ENCODE measurements at regions not wholly inside any gene's neighbourhood (a gene's known extent, or its start where the extent isn't known, plus 50 kb on each side); places are given as distances from the start of the nearest gene placed in this dataset.

DNA sequence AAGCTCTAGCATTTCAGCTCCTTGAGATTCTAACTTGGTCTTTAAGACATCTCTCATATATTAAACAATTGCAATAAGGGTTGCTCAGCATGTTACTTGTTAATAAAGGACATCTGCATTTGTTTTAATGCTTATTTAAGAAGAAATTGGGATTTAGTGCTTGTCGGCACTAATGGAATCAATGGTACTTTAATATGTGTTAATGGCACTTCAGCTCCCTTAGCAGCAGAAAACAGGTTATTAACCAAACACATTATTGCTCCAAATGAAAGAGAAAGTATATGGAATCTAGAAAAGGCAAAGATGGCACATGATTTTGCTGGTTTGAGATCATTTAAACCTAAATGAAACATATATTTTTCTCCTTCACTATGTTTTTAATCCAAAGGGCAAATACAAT lies 137.3 kb upstream of the GOLIM4 start:
- DNase-seq (ENCODE audit: low read depth), result no peak

DNA sequence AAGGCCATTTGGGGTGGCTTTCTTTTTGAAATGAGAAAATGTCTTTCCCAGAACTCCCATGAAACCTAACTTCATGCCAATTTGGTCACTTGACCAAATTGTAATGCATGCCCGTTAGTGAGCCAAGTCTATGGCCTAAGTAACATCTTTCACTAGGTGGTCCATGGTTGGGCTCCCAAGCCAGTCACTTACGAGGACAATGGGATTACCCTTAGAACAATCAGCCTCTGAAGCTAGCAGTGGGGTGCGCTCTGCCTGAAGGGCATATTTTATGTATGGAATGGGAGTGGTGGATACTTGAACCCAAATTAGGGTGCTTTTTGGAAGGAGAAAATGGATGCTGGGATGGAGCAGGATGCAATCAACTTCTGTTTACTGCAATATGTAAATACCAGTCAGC lies 127.4 kb upstream of the GOLIM4 start:
- no peak for DNase-seq (ENCODE audit: low read depth)

DNA sequence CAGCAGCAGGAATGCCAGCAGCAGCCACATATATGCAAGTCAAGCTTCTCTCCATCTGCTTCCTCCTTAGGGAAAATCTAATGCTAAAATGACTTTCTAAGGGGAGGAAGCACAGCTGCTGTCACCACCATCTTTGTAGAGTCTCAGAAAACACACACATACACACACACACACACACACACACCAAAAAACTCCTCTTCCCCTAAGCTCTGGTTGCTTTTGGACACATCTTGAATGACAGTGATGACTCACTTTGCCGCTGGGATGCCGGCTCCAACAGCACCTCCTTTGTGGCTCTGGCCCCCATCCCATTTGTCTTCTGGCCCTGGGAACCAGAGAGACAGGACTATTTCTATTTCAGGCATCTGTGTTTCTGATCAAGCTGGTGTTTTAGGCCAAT lies 124.8 kb upstream of the GOLIM4 start:
- DNase-seq (ENCODE audit: low read depth), result no peak

DNA sequence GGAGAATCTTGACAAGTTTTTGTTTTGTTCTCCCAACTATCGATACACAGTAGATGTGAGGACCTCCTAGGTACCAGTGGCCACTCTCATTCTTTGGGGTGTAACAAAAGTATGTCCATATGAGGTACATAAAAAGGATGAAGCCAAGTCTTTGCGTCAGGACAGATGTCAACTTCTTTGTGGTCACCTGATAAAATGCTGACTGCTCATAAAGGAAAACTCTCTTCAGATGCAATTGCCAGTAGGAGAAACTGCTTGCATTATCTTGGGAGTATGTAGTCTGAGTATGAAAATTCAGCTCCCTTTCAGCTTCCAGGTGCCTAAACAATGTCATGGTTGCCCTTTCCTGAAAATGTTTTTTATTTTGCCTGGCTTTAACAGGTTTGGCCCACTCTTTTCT lies 123.8 kb upstream of the GOLIM4 start:
- DNase-seq (ENCODE audit: low read depth), result no peak

DNA sequence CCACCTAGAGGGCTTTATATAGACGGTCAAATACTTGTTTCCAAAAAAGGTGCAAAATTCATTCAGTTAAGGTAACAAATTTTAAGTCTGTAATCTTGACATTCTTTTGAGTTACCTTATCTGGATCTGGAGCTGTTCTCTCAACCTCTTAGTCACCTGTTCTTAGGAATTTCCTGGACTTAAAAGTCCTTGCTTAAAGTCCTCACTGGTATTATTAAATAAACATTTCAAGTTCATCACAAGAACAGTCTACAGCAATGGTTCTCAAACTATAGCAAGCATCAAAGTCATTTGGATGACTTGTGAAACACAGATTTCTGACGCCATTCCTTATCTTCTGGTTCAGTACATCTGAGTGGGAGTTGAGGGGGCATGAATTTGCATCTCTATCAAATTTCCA lies 122.9 kb upstream of the GOLIM4 start:
- no peak for DNase-seq (ENCODE audit: low read depth)

DNA sequence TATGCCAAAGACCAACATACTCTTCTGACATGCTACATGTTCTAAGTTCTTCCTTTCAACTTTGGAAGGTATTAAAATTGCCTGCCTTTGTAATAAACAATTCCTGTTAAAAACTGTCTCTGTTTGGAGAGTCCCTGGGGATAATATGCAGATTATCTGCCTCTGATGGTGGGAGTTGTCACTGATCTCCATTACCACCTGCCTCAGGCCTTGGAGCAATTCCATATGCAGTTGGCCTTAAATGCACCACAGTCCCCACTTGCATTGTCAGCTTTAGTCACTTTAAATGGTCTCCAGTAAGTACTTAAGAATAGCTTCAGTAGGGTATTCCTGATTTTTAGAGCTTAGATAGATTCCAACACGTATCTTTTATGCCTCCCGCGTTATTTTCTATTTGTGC lies 121.1 kb upstream of the GOLIM4 start:
- DNase-seq (ENCODE audit: low read depth), result no peak

DNA sequence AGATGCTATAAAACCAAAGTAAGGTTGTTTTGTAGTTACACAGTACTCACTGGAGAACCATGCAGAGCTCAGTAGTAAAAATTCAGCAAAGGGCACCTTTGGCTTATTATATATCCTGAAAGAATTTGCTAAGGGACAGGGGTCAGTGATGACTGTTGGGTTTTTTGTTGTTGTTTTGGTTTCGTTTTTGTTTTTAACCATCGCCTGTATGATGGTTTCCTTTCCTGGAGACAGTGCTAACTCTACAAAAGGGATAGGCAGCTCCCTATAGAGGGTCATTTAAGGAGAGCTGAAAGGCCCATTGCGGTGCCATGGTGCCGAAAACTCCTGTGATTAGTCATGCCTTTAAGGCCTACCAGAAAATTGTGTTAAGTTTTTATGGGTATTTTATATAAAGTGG lies 118.2 kb upstream of the GOLIM4 start:
- no peak for DNase-seq (ENCODE audit: low read depth)

DNA sequence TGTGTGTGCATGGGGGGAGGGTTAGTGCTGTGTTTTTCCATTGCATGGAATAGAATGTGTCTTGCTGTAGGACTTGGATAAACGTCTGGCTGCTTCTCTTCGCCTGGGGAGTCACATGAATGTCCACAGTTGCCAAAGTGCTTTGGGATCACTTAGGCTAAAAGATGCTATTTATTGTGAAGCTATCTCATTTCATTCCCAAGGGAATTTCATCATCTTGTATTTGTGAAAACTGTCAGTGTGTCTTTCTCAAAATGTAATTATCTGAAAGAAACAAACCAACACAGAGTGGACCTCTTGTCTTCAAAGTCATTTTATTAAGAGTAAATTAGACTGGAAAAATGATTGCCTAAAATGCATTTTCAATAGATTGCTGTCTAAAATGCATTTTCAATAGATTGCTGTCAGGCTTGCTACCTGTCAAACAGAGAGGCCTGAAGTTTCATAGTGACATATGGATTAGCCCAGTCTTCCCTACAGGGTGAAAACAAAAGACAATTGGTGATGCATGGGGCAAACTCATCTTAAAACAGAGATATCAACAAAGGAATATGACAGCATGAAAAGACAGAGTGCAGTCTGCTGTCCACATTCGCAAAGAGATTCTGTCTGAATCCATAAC lies 117.1 kb upstream of the GOLIM4 start:
- no peak for DNase-seq (ENCODE audit: low read depth)

DNA sequence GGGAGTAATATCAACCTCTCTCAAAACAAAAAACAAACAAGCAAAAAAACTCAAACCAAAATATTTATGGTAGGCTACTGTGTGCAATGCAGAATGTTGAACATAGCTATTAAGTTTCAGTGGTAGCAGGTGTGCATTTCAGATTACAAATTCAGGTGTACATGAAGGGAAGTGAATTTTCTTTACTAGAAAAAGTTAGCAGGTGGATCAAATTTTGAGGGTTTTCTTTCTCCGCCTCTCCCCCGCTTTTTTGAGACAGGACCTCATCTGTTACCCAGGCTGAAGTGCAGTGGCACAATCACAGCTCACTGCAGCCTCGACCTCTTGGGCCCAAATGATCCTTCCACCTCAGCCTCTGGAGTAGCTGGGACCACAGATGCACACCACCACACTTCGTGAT lies 109.7 kb upstream of the GOLIM4 start:
- no peak for DNase-seq (ENCODE audit: low read depth)

DNA sequence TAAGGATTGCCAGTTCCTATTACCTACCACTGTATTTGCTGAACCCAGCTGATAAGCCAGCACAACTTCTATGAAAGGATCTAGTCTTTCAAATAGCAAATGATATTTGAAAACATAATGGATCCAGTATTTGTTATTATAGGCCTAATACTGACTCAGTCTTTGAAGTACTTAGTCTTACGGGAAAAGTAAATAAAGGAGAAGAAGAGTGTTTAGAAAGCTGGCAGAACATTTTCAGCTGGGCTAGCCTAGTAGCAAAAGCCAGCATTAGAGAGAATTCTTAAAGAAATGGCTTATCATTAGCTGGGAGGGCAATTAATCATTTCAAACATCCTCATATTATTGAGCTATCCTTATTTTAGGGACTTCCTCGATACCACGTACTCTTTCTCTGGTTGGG lies 101.4 kb upstream of the GOLIM4 start:
- DNase-seq (ENCODE audit: low read depth), result no peak

DNA sequence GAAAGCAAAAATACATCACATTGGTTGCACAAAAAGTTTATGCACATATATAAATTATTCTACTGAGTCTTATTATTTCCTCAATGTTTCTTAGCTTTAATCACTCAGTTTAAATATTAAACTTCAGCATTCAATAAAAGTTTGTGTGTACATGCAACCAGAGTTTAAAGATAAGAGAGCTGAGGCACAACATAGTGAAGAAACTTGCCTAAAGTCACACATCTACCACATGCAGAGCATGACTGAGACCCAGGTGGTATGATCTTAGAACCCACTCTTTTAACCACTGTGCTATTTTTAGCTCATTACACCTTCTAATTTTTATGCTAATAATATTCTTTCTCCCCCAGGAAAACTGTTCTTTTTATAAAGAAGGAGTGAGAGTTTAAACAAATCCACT lies 96.1 kb upstream of the GOLIM4 start:
- no peak for DNase-seq (ENCODE audit: low read depth)

DNA sequence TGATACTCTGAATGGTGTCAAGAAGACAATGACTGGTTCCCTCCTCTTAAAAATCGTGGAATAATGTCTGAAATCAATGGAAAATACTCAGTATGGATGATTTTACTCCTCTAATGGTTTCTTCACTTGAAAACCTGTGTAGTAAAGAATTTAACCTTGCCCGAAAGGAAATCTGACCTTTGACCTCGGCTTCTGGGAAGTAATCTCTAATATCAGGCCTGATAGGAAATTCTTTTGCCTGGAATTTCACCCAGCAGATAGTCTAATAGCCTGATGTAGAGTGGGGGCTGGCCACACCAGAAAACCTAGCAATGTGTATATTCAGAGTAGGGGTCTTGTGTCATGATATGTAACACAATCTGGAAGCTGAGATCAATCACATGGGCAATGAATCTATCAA lies 91.5 kb upstream of the GOLIM4 start:
- no peak for DNase-seq (ENCODE audit: low read depth)

DNA sequence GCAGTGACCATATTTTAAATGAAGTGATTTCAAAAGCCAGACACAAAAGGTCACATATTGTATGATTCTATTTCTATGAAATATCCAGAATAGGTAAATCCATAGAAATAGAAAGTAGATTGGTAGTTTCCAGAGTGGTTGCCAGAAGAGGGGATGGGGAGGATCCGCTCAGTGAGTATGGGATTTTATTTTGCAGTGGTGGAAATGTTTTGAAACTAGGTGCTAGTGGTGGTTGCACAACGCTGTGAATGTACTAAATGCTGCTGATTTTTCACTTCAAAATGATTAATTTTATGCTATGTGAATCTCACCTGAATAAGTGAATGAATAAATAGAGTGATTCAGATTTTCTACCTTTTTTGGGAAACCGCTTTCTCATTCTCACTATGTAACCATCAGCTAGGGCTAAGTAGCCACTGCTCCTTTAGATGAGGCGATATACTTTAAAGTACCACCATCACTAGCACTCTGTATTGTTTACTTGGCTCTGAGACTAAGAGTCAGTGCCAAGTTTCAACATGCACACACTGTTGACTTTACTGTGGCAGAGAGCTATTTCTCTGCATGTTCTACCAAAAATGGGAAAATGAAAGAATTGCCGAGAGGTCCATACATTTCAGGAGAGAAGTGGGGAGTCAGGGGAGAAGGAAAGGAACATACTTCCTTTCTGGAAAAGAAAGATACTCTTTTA lies 90.7 kb upstream of the GOLIM4 start:
- DNase-seq (ENCODE audit: low read depth), result no peak

DNA sequence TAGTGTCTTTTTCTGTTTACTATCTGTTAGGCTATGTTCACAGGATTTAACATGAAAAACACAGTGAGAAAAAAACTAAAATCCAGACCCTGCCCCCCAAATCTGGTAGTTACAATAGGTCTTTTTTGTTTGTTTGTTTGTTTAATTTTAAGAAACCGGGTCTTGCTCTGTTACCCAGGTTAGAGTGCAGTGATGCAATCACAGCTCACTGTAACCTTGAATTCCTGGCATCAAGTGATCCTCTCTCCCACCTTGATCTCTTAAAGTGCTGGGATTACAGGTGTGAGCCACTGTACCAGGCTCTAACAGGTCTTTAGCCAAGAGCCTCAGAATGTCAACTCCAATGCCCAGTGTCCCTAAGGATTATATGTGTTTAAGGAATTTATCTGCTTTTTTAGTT lies 88.0 kb upstream of the GOLIM4 start:
- DNase-seq (ENCODE audit: low read depth), result no peak

DNA sequence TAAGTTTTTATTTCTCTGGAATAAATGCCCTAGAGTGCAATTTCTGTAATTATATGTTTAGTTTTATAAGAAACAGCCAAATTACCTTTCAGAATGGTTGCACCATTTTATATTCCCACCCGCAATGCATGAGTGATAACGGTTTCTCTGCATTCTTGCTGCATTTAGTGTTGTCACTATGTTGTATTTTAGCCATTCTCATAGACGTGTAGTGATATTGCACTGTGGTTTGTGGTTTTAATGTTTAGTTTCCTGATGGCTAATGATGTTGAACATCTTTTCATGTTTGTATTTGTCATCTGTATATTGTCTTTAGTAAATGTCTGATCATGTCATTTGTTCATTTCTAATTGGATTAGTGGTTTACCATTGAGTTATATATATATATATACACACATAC lies 73.0 kb upstream of the GOLIM4 start:
- no peak for DNase-seq (ENCODE audit: low read depth)

DNA sequence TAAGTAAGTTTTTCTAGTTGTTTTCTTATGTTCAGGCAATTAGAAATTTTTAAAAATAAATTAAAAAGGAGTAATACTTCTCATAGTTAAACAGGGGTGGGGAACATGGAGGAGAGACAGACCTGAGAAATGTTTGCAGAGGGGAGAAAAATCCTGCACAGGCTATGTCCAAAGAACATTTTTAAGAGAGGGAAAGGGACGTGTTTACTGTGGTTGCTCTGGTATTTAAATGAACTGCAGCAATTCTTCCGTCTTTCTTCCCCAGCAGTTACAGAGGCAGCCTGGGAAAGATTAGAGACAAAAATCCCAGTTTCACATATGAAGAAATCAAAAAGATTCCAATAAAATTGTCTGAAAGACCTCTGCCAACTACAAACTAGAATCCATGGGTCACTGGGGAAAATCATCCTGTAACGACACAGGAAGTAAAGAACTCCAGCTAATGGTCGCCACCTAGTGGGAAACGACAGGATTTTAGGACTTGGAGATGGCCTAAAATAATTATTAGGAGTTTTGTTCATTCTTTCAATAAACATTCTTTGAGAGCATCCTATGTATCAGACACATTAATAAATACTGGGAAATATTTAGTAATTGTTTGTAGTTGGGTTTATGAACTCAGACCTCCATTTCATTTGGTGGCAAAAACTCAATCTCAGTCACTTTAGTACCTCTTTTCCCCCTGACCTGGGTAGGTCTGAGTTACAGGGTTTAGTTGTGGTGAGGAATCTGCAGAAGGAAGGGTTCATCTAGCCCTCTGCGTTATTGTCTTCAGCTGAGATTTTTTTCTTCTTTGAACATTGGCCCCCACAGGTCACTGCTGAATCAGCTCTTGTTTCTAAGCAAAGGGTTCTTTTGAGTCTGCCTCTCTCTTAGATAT lies 69.9 kb upstream of the GOLIM4 start:
- peak; percentile 21 for DNase-seq (ENCODE audit: low read depth)

DNA sequence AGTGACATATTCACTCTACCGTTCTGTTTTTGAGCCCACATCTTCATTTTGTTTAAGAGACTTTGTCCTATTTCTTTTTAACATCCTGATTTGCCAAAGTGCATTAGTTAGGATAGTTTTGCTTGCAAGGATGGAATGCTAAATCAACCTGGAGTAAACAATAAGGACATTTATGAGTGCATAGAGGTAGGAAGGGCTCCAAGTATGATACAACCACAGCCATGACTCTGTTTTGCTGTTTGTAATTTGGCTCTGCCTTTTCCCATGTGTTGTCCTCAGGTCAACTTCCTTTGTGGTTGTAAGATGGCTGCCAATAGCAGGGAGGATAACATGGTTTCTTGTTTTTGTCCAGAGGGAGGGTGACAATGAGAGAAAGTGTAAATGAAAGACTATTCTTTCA lies 66.4 kb upstream of the GOLIM4 start:
- no peak for DNase-seq (ENCODE audit: low read depth)

DNA sequence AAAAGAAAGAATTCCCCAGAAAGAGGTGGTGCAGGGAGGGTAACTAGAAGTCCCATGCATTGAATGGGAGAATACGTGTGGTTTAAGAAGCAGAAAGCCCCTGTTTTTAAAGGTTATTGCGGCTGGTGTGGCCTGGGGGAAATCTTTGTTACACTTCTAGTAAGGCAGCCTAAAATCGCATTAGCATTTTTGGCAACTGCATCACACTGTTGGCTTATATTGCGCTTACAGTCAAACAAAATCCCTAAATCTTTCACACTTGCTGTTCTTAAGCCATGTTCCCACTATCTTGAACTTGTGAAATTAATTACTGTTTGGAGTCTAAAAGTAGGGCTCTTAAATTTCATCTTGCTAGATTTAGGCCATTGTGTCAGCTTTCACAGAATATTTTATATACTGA lies 66.0 kb upstream of the GOLIM4 start:
- DNase-seq (ENCODE audit: low read depth), result no peak

DNA sequence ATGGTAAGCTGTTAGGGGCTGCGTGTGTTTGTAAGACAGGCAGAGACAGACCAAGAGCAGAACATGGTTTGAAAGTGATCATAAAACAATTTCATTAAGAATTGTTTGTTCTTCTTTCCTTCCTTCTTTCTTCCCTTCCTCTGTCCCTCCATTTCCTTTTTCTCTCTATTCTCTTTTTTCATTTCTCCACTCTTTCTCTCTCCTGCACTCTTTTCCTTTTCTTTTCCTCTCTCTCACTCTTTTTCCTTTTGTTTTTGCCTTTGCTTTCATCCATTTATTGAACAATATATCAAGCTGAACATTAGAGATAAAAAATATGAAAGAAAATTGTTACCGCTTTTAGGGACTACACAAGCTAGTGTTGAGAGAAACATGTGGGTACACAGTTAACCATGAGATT lies 62.2 kb upstream of the GOLIM4 start:
- no peak for DNase-seq (ENCODE audit: low read depth)

DNA sequence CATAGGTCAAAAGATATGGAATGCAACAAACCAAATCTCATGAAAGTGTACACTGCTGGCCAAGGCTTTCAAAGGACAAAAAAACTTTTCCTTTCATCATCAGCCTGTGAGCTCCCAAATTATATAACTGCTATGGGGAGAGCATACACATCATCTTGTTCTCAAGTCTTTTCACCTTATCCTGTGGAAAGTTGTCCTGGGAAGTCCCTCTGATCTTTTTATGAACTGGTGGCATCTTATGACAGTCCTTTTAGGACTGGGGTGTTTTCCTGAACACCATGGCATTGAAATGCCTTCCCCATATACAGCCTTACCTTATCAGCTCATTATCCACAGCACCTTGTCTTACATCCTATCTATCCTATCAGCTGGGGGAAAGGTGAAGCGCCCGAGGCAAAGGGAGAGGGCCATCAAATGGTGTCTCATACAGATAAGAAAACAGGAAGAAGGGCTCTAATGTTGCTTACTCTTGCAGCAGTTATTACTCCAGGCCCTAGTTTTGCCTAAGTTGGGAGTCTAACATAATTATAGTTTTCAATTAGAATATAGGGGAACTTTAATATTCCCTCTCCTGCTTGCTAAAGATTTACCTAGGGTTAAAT lies 61.5 kb upstream of the GOLIM4 start:
- DNase-seq (ENCODE audit: low read depth), result peak; percentile 72

DNA sequence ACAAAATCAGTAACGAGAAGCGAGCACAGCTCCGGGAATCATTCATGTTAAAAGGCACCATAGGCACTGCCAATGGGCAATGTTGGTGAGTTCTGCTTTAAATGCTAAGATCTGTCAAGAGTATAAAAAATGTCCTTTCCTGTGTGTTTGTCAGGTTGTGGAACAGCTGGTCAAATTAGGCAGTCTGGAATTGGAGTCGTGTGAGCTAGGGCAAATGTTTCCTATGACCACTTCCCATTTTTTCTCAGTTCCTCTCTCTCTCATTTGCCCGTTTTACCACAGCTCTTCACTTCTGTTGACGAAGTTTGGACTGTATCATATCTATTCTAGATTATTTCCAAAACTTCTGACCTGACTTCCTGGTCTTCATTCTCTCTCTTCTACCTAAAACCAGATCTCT lies 60.8 kb upstream of the GOLIM4 start:
- DNase-seq (ENCODE audit: low read depth), result no peak

DNA sequence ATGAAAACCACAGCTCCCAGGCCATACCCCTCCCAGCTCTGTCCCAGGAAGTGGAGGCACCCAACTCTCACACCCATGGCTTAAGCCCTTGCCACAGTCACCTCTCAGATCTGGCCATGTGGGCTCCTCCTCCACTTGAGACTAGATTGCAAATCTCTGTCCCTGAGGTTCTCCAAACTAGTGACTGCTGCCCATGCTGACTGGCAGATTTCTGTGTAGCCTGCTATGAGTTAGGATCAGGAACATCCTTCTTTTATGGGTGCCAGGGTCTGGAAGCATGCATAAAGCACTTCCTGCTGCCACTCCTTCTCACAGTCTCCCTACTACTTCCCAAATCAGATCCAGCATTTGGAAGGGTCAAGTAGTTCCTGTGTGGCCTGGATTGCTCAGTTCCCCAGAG lies 59.6 kb upstream of the GOLIM4 start:
- no peak for DNase-seq (ENCODE audit: low read depth)

DNA sequence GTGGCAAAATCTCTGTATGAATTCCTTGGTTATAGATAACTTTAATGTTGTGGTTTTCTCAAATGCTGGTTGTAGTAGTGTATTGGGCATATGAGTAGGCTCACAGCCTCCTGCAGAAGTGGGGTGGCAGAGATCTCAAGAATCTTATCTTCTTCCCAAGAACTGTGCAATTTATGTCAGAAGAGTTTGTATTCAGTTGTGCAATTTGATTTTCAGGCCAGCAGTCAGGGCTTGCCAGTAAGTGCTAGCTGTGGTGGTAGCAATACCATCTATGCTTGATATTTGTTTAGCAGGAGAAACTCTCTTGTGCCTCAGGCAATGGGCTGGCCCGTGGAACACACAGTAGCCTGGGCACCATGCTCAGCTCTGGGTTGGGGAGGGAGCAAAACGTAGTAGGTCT lies 58.4 kb upstream of the GOLIM4 start:
- no peak for DNase-seq (ENCODE audit: low read depth)

Data from CMK (cell line).